ENCODE measurements at regions not wholly inside any gene's neighbourhood (a gene's known extent, or its start where the extent isn't known, plus 50 kb on each side); places are given as distances from the start of the nearest gene placed in this dataset.

DNA sequence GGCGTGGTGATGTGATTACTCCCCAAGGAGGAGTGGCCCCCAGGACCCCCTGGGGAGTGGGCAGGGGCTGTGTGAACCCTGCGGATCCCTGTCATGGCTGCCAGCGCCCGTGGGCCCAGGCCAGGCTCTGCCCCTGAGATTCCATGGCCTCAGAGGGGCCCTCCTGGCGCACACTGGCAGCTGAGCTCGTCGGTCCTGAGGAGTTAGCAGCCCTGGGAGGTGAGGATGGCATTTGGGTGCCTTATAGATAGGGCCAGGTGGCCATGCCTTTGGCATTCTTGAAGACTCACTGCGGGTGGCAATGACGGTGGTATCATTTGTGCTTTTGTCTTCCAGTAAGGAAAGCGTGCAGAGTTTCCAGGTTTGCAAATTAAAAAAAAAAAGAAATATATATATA is 146.8 kb upstream of the GSE1 start:
- H3K4me3 ChIP-seq (ENCODE audit: control insufficient read depth, low read depth, low read length): no peak overlapping the region
- no peak for TF ChIP-seq CTCF (IDR thresholded peaks at IDR 0.05; ENCODE audit: control insufficient read depth, insufficient read depth, low read depth, low read length, missing control alignments)
- no peak for DNase-seq (ENCODE audit: low read depth)

DNA sequence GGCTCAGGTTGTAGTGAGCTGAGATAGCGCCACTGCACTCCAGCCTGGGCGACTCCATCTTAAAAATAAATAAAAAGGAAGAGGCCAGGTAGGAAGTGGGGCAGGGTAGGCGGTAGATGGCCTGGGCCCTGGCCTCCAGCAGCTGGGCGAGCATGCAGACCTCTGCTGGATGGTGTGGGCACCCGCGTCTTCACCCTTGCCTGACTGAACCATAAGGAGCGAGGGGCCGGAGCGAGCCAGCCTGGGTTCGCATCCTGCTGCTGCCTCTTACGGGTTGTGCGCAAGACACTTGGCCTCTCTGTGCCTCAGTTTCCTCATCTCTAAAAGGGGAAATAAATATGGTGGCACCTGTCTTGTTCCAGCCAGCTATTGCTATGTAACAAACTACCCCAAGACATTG is 146.1 kb upstream of the GSE1 start:
- no peak for TF ChIP-seq CTCF (IDR thresholded peaks at IDR 0.05; ENCODE audit: control insufficient read depth, insufficient read depth, low read depth, low read length, missing control alignments)
- no peak overlapping the region for H3K4me3 ChIP-seq (ENCODE audit: control insufficient read depth, low read depth, low read length)
- DNase-seq (ENCODE audit: low read depth): no peak

GRCh38 chr16:85469929-85470590 is 143.1 kb upstream of the GSE1 start:
- DNase-seq (ENCODE audit: low read depth): no peak
- H3K4me3 ChIP-seq (ENCODE audit: control insufficient read depth, low read depth, low read length): no peak overlapping the region
- no peak for TF ChIP-seq CTCF (IDR thresholded peaks at IDR 0.05; ENCODE audit: control insufficient read depth, insufficient read depth, low read depth, low read length, missing control alignments)

DNA sequence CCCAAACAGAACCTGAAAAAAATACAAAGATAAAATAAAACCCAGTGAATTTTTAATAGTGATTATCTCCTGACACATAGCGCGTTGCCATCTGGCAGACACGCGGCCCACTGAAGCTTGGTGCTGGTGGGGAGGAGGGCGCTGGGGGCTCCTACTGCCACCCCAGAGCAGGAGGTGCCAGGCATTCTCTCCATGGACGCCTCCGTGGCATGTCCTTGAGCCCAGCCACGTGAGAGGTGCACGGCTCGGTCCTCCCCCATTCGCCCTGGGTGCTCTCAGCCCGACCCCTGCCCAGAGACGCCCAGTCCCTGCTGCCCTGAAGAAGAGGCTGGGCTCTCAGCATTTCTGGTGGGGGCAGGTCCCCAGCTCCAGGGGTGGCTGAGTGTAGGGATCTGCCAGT is 142.2 kb upstream of the GSE1 start:
- H3K4me3 ChIP-seq (ENCODE audit: control insufficient read depth, low read depth, low read length): no peak overlapping the region
- TF ChIP-seq CTCF (IDR thresholded peaks at IDR 0.05; ENCODE audit: control insufficient read depth, insufficient read depth, low read depth, low read length, missing control alignments): no peak
- DNase-seq (ENCODE audit: low read depth): no peak

- no peak overlapping the region for H3K4me3 ChIP-seq (ENCODE audit: control insufficient read depth, low read depth, low read length)
- no peak for TF ChIP-seq CTCF (IDR thresholded peaks at IDR 0.05; ENCODE audit: control insufficient read depth, insufficient read depth, low read depth, low read length, missing control alignments)
- DNase-seq (ENCODE audit: low read depth): no peak
Measured at GRCh38 chr16:85471469-85472431, 141.4 kb upstream of the GSE1 start.

DNA sequence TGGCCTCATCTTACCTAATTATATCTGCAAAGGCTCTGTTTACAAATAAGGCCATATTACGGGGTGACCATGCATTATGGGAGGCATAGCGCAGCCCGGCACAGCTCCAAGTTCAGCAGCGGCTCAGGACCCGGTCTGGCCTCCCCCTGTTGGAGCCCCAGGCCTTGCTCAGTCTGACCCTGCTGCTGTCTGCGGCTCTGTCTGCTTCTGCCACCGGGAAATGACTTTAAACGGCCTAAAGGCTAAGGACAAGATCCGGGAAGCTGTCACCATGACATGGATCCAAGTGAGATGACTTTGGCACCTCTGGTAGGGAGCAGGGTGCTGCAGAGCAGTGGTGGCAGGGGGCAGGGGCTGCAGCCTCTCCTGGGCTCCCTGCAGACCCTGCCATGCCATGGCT is 140.6 kb upstream of the GSE1 start:
- DNase-seq (ENCODE audit: low read depth): no peak
- TF ChIP-seq CTCF (IDR thresholded peaks at IDR 0.05; ENCODE audit: control insufficient read depth, insufficient read depth, low read depth, low read length, missing control alignments): no peak
- no peak overlapping the region for H3K4me3 ChIP-seq (ENCODE audit: control insufficient read depth, low read depth, low read length)
